Posterior cingulate gyrus (tissue), 11 donors: ENCODE measurements at regions not wholly inside any gene's neighbourhood (a gene's known extent, or its start where the extent isn't known, plus 50 kb on each side); places are given as distances from the start of the nearest gene placed in this dataset.
"Not testable (repeated sequence)": the region's sequence is repeated elsewhere in the genome, so short reads cannot be mapped to it uniquely, and the experiment has no call there.

Experiments
- DNase-seq, 10 donors: peaks; one replicate each; pipeline versions ENCODE4 v3.0.0 to v3.0.0-alpha.2; 2020 to 2021; ENCODE audit warnings: mixed read lengths in 3 of 10
- intact Hi-C: fragments of 100-400 bp; cut with DNase I; formaldehyde crosslinking; loops from one replicate; pipeline ENCODE4 v1.15.1; 2023

GRCh38 chr20:52447225-52447551 lies 255.6 kb upstream of the ZFP64 start:
- intact Hi-C loops, result no loop called here
- DNase-seq, result no peak

GRCh38 chr20:52446421-52447224 lies 255.0 kb upstream of the ZFP64 start:
- DNase-seq, result no peak
- intact Hi-C loops, result no loop called here

GRCh38 chr20:52444455-52444854 lies 252.9 kb upstream of the ZFP64 start:
- DNase-seq, result no peak
- intact Hi-C loops, result no loop called here

GRCh38 chr20:52443874-52444273 lies 252.3 kb upstream of the ZFP64 start:
- no peak for DNase-seq
- intact Hi-C loops, result no loop called here

GRCh38 chr20:52441710-52442109 lies 250.1 kb upstream of the ZFP64 start:
- no peak for DNase-seq
- intact Hi-C loops, result no loop called here

- intact Hi-C loops, result no loop called here
- no peak for DNase-seq
Measured at GRCh38 chr20:52439375-52439774, 247.8 kb upstream of the ZFP64 start.

- DNase-seq, result no peak
Measured at GRCh38 chr20:52438326-52438963, 246.9 kb upstream of the ZFP64 start.

GRCh38 chr20:52434453-52434852 lies 242.9 kb upstream of the ZFP64 start:
- DNase-seq, result no peak
- intact Hi-C loops, result no loop called here

More at GRCh38 chr20:52438326-52438963, 246.9 kb upstream of the ZFP64 start:
- intact Hi-C loops, result no loop called here

GRCh38 chr20:52434041-52434425 lies 242.5 kb upstream of the ZFP64 start:
- intact Hi-C loops, result no loop called here
- no peak for DNase-seq

- intact Hi-C loops, result no loop called here
- no peak for DNase-seq
Measured at GRCh38 chr20:52433326-52434040, 241.9 kb upstream of the ZFP64 start.

GRCh38 chr20:52432740-52433139 lies 241.2 kb upstream of the ZFP64 start:
- intact Hi-C loops, result no loop called here
- DNase-seq, result no peak

GRCh38 chr20:52429029-52429428 lies 237.4 kb upstream of the ZFP64 start:
- intact Hi-C loops, result no loop called here
- no peak for DNase-seq

- no peak for DNase-seq
- intact Hi-C loops, result no loop called here
Measured at GRCh38 chr20:52427960-52428359, 236.4 kb upstream of the ZFP64 start.

- intact Hi-C loops, result no loop called here
- DNase-seq, result no peak
Measured at GRCh38 chr20:52426856-52427255, 235.3 kb upstream of the ZFP64 start.

- intact Hi-C loops, result no loop called here
Measured at GRCh38 chr20:52425701-52426100, 234.1 kb upstream of the ZFP64 start.

GRCh38 chr20:52425253-52425652 lies 233.7 kb upstream of the ZFP64 start:
- DNase-seq, result no peak
- intact Hi-C loops, result no loop called here

More at GRCh38 chr20:52425701-52426100, 234.1 kb upstream of the ZFP64 start:
- no peak for DNase-seq

GRCh38 chr20:52424357-52424942 lies 232.9 kb upstream of the ZFP64 start:
- intact Hi-C loops, DNase-seq: not testable (repeated sequence)

GRCh38 chr20:52423536-52424140 lies 232.1 kb upstream of the ZFP64 start:
- intact Hi-C loops, DNase-seq: not testable (repeated sequence)

GRCh38 chr20:52422574-52423336 lies 231.2 kb upstream of the ZFP64 start:
- no peak for DNase-seq
- intact Hi-C loops, result no loop called here

GRCh38 chr20:52420805-52421204 lies 229.2 kb upstream of the ZFP64 start:
- intact Hi-C loops, result no loop called here
- no peak for DNase-seq
